ENCODE measurements at regions not wholly inside any gene's neighbourhood (a gene's known extent, or its start where the extent isn't known, plus 50 kb on each side); places are given as distances from the start of the nearest gene placed in this dataset.

DNA sequence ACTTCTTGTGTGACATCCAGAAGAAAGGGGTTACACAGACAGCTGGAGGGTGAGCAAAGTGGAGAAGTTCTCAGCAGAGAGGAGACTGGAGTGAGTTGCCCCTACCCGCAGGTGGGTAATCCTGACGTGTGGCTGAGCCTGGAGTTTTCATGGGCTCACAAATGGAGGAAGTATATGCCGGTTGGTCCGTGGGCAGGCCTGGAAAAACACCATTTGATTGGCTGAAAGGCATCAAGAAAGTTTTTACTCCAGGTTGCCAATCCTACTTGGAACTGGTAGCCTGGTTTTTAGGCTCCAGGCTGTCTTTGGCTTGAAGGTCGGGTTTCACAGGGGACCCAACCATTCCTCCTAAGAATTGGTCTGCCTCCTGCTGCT, 1177.4 kb upstream of the LRRTM1 start:
- H3K9me3 ChIP-seq (ENCODE audit: control insufficient read depth, low read depth, low read length): peaks cover 5% of the 10 kb centered on the region
- no peak overlapping the region for H3K9ac ChIP-seq (ENCODE audit: control insufficient read depth, extremely low read depth, insufficient read depth, low read length)
- FAIRE-seq (no peak), DNase-seq (ENCODE audit: low read depth, low spot score) (no peak)
- no peaks in the 10 kb centered on the region for H3K79me2 ChIP-seq (ENCODE audit: control insufficient read depth, insufficient read depth, low read length)
- H3K4me2 ChIP-seq (ENCODE audit: control insufficient read depth, extremely low read depth, insufficient read depth, low read depth, low read length): no peak overlapping the region
- H3K4me1 ChIP-seq (ENCODE audit: control insufficient read depth, extremely low read depth, insufficient read depth, low read length): no peaks in the 10 kb centered on the region
- no peak overlapping the region for H2AFZ ChIP-seq (ENCODE audit: control insufficient read depth, low read length)
- no peaks in the 10 kb centered on the region for H3K36me3 ChIP-seq (ENCODE audit: control insufficient read depth in 2 of 2, extremely low read depth in 1 of 2, insufficient read depth in 2 of 2, low read length in 2 of 2)
- H3K27me3 ChIP-seq (ENCODE audit: control insufficient read depth, extremely low read depth, insufficient read depth, low read length): no peaks in the 10 kb centered on the region
- dilution Hi-C loops (cut with MboI; ENCODE audit: extremely low pct_ligation_motif_present, low sequenced_read_pairs): no loop called here
- H3K4me3 ChIP-seq (ENCODE audit: control insufficient read depth in 2 of 3, extremely low read depth in 1 of 3, insufficient read depth in 2 of 3, low read depth in 1 of 3, low read length in 3 of 3): no peak overlapping the region
- no peak overlapping the region for H3K27ac ChIP-seq (ENCODE audit: control insufficient read depth, insufficient read depth, low read length)
- TF ChIP-seq, protein P1, sequence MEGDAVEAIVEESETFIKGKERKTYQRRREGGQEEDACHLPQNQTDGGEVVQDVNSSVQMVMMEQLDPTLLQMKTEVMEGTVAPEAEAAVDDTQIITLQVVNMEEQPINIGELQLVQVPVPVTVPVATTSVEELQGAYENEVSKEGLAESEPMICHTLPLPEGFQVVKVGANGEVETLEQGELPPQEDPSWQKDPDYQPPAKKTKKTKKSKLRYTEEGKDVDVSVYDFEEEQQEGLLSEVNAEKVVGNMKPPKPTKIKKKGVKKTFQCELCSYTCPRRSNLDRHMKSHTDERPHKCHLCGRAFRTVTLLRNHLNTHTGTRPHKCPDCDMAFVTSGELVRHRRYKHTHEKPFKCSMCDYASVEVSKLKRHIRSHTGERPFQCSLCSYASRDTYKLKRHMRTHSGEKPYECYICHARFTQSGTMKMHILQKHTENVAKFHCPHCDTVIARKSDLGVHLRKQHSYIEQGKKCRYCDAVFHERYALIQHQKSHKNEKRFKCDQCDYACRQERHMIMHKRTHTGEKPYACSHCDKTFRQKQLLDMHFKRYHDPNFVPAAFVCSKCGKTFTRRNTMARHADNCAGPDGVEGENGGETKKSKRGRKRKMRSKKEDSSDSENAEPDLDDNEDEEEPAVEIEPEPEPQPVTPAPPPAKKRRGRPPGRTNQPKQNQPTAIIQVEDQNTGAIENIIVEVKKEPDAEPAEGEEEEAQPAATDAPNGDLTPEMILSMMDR (optimal IDR thresholded peaks at IDR 0.05 in 1 of 3, IDR thresholded peaks at IDR 0.05 in 1 of 3, conservative IDR thresholded peaks at IDR 0.05 in 1 of 3; ENCODE audit: extremely low read depth in 1 of 3, insufficient read depth in 2 of 3, low read length in 3 of 3): no peak
- no peak for TF ChIP-seq EZH2 (IDR thresholded peaks at IDR 0.05; ENCODE audit: low read length)
- no peaks in the 10 kb centered on the region for H4K20me1 ChIP-seq (ENCODE audit: control insufficient read depth, extremely low read depth, insufficient read depth, low read length)
- H3K9me1 ChIP-seq (ENCODE audit: control insufficient read depth, extremely low read depth, insufficient read depth, low read length): no peaks in the 10 kb centered on the region

DNA sequence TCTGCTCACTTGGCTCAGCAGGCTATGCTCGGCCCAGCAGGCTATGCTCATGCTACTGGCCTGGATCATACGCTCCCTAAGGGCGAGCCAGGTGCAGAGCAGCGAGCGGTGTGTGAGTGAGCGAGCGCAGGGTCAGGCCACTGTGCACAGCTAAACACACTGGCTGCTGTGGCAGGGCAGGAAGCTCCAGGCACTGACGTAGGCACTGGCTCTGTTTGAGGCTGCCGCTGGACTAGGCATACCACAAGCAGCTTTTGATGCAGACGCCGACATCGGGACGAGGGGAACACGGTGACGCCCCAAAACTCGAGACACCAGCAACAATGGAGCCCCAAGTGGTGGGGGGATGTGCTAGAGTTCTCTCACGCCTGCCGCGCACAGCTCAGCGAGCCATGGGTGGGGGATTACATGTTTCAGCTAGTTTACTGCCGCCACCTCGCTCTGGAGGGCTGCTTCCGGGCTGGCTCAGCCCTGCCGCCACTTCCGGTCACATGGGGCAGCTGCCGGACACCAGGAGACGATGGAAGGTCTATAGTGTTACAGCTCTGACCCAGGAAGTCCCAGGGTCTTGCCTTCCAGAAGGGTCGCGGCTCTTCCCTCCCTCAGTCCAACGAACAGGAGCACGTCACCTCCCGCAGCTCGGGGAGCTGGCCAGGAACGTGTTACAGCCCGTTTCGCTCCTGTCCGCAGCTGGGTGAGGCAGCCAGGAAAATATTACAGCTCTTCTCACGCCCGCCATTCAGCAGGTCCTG, 1176.9 kb upstream of the LRRTM1 start:
- DNase-seq (ENCODE audit: low read depth, low spot score): no peak
- Histone ChIP-seq H3K27ac (ENCODE audit: control insufficient read depth, insufficient read depth, low read length) (peak overlapping the region; percentile 14), H3K27me3 (ENCODE audit: control insufficient read depth, extremely low read depth, insufficient read depth, low read length) (no peaks in the 10 kb centered on the region), H3K79me2 (ENCODE audit: control insufficient read depth, insufficient read depth, low read length) (no peaks in the 10 kb centered on the region), H4K20me1 (ENCODE audit: control insufficient read depth, extremely low read depth, insufficient read depth, low read length) (no peaks in the 10 kb centered on the region), H3K36me3 (ENCODE audit: control insufficient read depth in 2 of 2, extremely low read depth in 1 of 2, insufficient read depth in 2 of 2, low read length in 2 of 2) (no peaks in the 10 kb centered on the region), H3K4me2 (ENCODE audit: control insufficient read depth, extremely low read depth, insufficient read depth, low read depth, low read length) (no peak overlapping the region), H3K9me1 (ENCODE audit: control insufficient read depth, extremely low read depth, insufficient read depth, low read length) (no peaks in the 10 kb centered on the region), H3K4me1 (ENCODE audit: control insufficient read depth, extremely low read depth, insufficient read depth, low read length) (no peaks in the 10 kb centered on the region), H3K9me3 (ENCODE audit: control insufficient read depth, low read depth, low read length) (peaks cover 5% of the 10 kb centered on the region), H3K4me3 (ENCODE audit: control insufficient read depth in 2 of 3, extremely low read depth in 1 of 3, insufficient read depth in 2 of 3, low read depth in 1 of 3, low read length in 3 of 3) (no peak overlapping the region), H2AFZ (ENCODE audit: control insufficient read depth, low read length) (peak overlapping the region; percentile 6), H3K9ac (ENCODE audit: control insufficient read depth, extremely low read depth, insufficient read depth, low read length) (peak overlapping the region; percentile 4)
- no peak for FAIRE-seq
- dilution Hi-C loops (cut with MboI; ENCODE audit: extremely low pct_ligation_motif_present, low sequenced_read_pairs): no loop called here
- TF ChIP-seq, protein P1 (optimal IDR thresholded peaks at IDR 0.05 in 1 of 3, IDR thresholded peaks at IDR 0.05 in 1 of 3, conservative IDR thresholded peaks at IDR 0.05 in 1 of 3; ENCODE audit: extremely low read depth in 1 of 3, insufficient read depth in 2 of 3, low read length in 3 of 3): no peak
- no peak for TF ChIP-seq EZH2 (IDR thresholded peaks at IDR 0.05; ENCODE audit: low read length)
